BE2C (cell line): ENCODE measurements at regions not wholly inside any gene's neighbourhood (a gene's known extent, or its start where the extent isn't known, plus 50 kb on each side); places are given as distances from the start of the nearest gene placed in this dataset.

ENCODE experiments used
- DNase-seq: peaks from one replicate; pipeline ENCODE4 v3.0.0-alpha.2; 2020
- H3K27me3 ChIP-seq: fragments of 250-450 bp; sonication (Bioruptor Pico); 2 replicates; pipeline ENCODE4 v1.5.1; 2020; ENCODE audit warnings: mild to moderate bottlenecking
- H3K36me3 ChIP-seq: fragments of 250-450 bp; sonication (Bioruptor Pico); 2 replicates; pipeline ENCODE4 v1.5.1; 2020; ENCODE audit warnings: mild to moderate bottlenecking
- H3K4me1 ChIP-seq: fragments of 250-450 bp; sonication (Bioruptor Pico); 2 replicates; pipeline ENCODE4 v1.5.1; 2020
- H3K4me3 ChIP-seq: 2 replicates; pipeline ENCODE4 v1.5.1; 2011; ENCODE audit warnings: low read depth, low read length
- H3K9me3 ChIP-seq: fragments of 250-450 bp; sonication (Bioruptor Pico); 2 replicates; pipeline ENCODE4 v1.5.1; 2020
- CTCF ChIP-seq: IDR thresholded peaks from 2 replicates; pipeline ENCODE4 v1.5.1; 2012; ENCODE audit warnings: mild to moderate bottlenecking, low read depth, low read length

GRCh38 chr5:26034813-26035212 is 1003.6 kb downstream of the CDH9 start:
- Histone ChIP-seq H3K4me3 (no peak overlapping the region), H3K27me3 (no peaks in the 10 kb centered on the region), H3K4me1 (no peaks in the 10 kb centered on the region), H3K36me3 (no peaks in the 10 kb centered on the region), H3K9me3 (no peaks in the 10 kb centered on the region)
- no peak for TF ChIP-seq CTCF
- DNase-seq, result no peak

GRCh38 chr5:26031481-26031880 is 1006.9 kb downstream of the CDH9 start:
- no peaks in the 10 kb centered on the region for H3K9me3 ChIP-seq
- H3K4me1 ChIP-seq, result no peaks in the 10 kb centered on the region
- no peaks in the 10 kb centered on the region for H3K27me3 ChIP-seq
- no peak overlapping the region for H3K4me3 ChIP-seq
- no peaks in the 10 kb centered on the region for H3K36me3 ChIP-seq
- no peak for DNase-seq
- TF ChIP-seq CTCF, result no peak

- no peaks in the 10 kb centered on the region for H3K27me3 ChIP-seq
- no peak for TF ChIP-seq CTCF
- H3K4me3 ChIP-seq, result no peak overlapping the region
- no peaks in the 10 kb centered on the region; the same call in 1 of the 2 replicates for H3K4me1 ChIP-seq
- no peaks in the 10 kb centered on the region for H3K9me3 ChIP-seq
- no peak for DNase-seq
- H3K36me3 ChIP-seq, result no peaks in the 10 kb centered on the region
These were observed 1012.3 kb downstream of the CDH9 start for GRCh38 chr5:26026044-26026443.

GRCh38 chr5:26024774-26025173 is 1013.6 kb downstream of the CDH9 start:
- peak; percentile 38 for DNase-seq
- H3K4me3 ChIP-seq, result no peak overlapping the region
- no peaks in the 10 kb centered on the region for H3K9me3 ChIP-seq
- TF ChIP-seq CTCF, result peak; percentile 74
- H3K27me3 ChIP-seq, result no peaks in the 10 kb centered on the region
- H3K4me1 ChIP-seq, result no peaks in the 10 kb centered on the region; the same call in 1 of the 2 replicates
- no peaks in the 10 kb centered on the region for H3K36me3 ChIP-seq

- no peaks in the 10 kb centered on the region; the same call in 1 of the 2 replicates for H3K4me1 ChIP-seq
- no peak overlapping the region for H3K4me3 ChIP-seq
- TF ChIP-seq CTCF, result no peak
- H3K36me3 ChIP-seq, result no peaks in the 10 kb centered on the region
- H3K9me3 ChIP-seq, result no peaks in the 10 kb centered on the region
- no peaks in the 10 kb centered on the region for H3K27me3 ChIP-seq
- peak; percentile 27 for DNase-seq
These were observed 1015.0 kb downstream of the CDH9 start for GRCh38 chr5:26023361-26023760.

GRCh38 chr5:26014206-26014605 is 1024.2 kb downstream of the CDH9 start:
- H3K4me3 ChIP-seq, result no peak overlapping the region
- TF ChIP-seq CTCF, result no peak
- H3K36me3 ChIP-seq, result no peaks in the 10 kb centered on the region
- DNase-seq, result no peak
- H3K27me3 ChIP-seq, result no peaks in the 10 kb centered on the region
- H3K4me1 ChIP-seq, result no peaks in the 10 kb centered on the region
- no peaks in the 10 kb centered on the region for H3K9me3 ChIP-seq
